ENCODE measurements at regions not wholly inside any gene's neighbourhood (a gene's known extent, or its start where the extent isn't known, plus 50 kb on each side); places are given as distances from the start of the nearest gene placed in this dataset.
A peak's percentile ranks its signal among the peaks of the same experiment; 100 is the strongest.

- TF ChIP-seq SMC3 (IDR thresholded peaks at IDR 0.05; ENCODE audit: low read depth, low read length) (no peak), CTCF (IDR thresholded peaks at IDR 0.05) (no peak), GABPA (IDR thresholded peaks at IDR 0.05; ENCODE audit: low read depth) (no peak), USF1 (IDR thresholded peaks at IDR 0.05; ENCODE audit: borderline replicate concordance, low read depth) (no peak), TAF1 (IDR thresholded peaks at IDR 0.05; ENCODE audit: borderline replicate concordance, low read depth, low read length) (no peak), POLR2AphosphoS5 (IDR thresholded peaks at IDR 0.05; ENCODE audit: low read depth, low read length) (no peak), RFX5 (IDR thresholded peaks at IDR 0.05; ENCODE audit: low read length) (no peak), EP300 (IDR thresholded peaks at IDR 0.05; ENCODE audit: borderline replicate concordance in 1 of 2, low read depth in 1 of 2, low read length in 1 of 2) (0 out of 4 replicates have a peak, but pooled peaks of 1 of the 2 experiments have one; percentile 22), TEAD4 (IDR thresholded peaks at IDR 0.05; ENCODE audit: borderline replicate concordance, insufficient read depth) (no peak)
- TF ChIP-seq, protein P1, sequence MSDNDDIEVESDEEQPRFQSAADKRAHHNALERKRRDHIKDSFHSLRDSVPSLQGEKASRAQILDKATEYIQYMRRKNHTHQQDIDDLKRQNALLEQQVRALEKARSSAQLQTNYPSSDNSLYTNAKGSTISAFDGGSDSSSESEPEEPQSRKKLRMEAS (IDR thresholded peaks at IDR 0.05; ENCODE audit: low read depth), result no peak
These were observed 354.0 kb upstream of the KITLG start for GRCh38 chr12:88934163-88934747.
